GM18519 (cell line): ENCODE measurements at regions not wholly inside any gene's neighbourhood (a gene's known extent, or its start where the extent isn't known, plus 50 kb on each side); places are given as distances from the start of the nearest gene placed in this dataset.

ENCODE experiments used
- ATAC-seq: cut with Tn5 transposase; IDR thresholded peaks from one replicate; pipeline ENCODE4 v1.9.1; 2021; ENCODE audit warnings: mild to moderate bottlenecking, moderate library complexity; ENCODE audit not compliant: unreplicated experiment, low FRiP score

DNA sequence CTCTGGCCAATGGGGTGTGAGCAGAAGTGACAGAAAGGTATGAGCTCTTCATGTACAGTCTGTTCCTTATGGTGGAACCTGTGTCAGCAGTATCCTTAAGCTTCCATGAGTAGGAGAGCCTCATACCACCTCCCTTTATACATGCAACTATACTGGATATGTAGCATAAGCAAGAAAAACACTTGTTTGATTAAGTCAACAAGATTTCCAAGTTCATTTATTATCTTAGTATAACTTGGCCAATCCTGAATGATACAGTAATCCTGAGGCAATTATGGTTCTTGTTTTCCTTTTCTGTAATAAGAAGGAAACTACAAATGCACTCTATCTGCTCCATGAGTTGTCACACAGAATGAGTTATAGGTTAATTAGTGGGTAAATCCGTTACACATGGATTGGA, 409.6 kb upstream of the ID4 start:
- no peak for ATAC-seq

DNA sequence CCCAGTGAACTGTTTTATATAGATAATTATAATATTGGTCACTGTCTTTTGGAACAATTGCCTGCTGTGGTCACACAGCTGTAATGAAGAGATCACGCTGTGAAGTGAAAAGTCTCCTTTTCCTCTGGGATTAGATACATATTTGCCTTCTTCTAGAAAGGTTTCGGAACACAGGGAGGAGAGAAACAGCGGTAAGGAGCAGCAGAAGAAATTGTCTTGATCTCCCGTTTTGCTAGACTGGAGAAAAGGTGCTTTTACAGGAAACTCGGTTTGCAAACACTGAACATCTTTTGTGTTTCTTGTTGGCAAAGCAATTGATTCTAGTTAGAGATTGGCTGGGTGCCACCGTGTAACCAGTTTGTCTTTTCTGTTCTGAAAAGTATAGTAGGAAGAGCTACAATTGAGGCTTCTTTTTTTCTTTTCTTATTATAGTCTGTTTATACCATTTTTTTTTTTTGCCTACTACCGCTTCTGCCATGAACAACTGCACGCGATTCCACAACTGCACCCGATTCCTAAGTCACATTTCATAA, 404.1 kb upstream of the ID4 start:
- ATAC-seq, result no peak

DNA sequence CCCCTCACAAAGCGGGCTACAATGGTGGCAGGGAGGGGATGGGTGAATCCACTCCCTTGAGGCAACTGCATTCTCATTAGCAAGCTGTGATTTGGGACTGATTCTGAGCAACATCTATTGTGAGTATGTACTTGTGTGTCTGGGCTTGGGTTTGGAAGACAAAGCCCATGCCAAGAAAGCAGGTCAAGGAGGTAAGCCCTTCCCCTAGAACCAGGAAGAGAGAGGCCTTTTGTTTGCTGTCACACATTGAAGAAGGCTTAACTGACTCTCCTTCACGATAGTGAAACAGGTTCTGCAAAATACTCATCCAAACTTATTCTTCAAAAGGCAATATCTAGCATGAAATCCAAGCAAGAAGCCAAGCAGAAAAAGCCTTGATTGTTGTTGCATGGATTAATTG, 403.1 kb upstream of the ID4 start:
- ATAC-seq, result no peak

DNA sequence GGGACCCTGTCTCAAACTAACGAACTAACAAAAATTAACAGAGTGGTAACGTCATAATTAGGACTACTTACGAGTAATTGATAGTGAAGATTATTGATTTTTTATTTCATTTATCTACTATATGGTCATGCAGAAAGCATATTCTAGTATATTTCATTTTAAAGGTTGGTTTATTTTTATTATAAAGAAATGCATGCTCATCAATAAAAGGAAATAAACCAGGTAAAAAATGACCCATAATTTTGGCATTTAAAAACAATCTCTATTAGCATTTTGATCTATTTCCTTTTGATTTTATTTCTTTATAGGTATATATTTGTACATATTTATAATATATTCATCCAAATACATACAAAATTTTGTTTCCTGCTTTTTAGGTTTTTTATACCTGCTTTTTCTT, 401.4 kb upstream of the ID4 start:
- no peak for ATAC-seq

DNA sequence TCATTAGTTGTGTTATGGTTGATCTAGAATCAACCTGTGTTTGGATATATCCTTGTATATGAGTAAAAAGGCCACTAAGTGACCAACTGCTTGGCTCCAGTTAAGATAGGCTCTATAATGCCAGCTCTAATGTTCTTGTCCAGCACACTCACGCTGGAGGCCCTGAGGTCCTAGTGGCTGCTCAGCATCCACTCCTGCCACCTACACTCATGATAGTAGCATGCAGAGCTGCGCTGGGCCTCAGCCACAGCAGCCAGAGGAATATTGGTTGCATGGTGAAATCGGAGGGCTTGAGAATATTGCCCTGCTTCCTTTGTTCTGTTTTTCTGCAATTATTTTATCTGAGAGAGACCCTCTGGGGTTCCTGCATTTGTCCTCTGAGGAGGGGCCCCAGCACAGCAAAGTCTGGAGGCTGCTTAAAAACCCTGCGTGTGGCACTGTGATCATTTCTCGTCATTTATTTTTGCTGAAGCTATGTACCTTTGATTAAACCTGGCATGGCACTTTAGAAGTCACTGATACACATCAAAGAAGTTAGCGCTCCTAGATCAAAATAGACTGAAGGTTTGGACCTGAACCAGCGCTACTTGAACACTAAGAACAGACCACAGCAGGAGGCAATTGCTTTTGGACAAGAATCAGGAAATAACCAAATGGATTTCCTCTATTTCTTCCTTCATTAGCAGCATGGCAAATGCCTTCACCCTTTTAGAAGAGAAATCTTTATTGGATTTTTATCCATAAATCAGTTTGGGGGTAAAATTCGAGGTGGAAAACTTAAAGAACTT, 398.4 kb upstream of the ID4 start:
- no peak for ATAC-seq

DNA sequence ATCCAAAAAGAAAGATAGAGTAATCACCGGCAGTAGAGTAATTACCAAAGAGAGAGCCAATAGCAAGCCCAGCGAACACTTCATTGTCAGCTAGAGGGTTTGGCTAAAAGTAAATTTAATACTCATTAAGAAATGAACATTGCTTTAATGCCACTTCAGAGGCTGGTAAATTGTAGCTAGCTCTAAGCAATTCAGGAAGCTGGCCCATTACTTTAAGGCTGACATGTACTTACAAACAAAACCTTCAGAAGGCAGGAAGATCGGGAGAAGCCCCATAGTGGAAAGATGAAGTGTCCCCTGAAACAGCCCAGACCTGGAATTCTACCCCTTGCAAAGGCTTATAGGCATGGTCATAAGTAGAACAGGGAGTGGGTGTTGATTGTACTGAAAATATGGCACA, 396.6 kb upstream of the ID4 start:
- ATAC-seq, result no peak

DNA sequence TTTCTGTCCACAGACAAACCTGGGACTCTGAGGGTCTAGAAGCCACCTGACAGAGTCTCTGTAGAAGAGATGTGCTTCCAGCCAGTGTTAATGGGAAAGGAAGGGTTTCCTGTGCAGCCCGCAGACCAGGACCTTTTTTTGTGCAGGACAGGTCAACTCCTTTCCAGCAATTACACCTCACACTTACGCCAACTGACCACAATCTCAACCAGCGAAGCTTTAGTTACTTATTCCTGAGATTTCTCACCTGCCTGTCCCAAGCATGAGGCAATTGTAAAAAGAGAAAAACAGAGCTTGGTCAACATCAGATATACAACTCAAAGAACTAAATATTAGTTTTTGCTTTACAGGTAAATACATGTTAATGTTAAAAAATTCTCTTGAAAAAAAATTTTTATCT, 393.8 kb upstream of the ID4 start:
- ATAC-seq, result no peak

DNA sequence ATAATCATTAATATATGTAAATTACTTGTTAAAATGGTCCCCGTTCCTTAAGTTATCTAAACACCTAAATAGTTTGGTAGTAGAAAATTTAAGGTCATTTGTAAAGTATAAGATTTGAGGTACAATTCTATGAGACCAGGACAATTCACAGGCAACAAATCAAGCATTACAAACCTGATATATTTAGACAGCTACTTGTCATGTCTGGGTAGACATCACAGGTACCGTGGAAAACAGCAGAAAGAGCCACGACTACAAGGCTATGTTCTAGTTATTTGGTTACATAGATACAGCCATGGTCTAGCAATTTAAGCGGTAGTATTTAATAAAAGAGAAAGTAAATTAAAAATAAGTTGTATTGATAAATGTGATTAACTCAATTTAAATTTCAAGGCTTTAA, 393.1 kb upstream of the ID4 start:
- no peak for ATAC-seq

DNA sequence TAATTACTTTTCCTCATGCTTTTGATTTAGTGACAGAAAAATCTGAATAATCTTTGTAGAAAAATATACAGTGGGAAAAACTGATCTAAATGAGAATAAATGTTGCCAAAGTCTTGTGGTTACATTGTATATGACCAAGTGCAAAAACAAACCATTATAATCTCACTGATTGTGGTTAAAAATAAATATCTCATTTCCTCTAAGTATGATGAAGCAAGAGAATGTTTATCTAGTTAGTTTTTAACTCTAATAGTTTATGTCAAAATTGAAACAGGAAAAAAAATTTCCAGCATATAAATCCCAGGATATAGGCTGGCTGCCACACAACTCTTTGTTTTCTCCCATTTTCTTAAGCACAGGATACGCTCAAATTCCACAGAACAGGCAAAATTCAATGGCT, 392.7 kb upstream of the ID4 start:
- ATAC-seq, result no peak

DNA sequence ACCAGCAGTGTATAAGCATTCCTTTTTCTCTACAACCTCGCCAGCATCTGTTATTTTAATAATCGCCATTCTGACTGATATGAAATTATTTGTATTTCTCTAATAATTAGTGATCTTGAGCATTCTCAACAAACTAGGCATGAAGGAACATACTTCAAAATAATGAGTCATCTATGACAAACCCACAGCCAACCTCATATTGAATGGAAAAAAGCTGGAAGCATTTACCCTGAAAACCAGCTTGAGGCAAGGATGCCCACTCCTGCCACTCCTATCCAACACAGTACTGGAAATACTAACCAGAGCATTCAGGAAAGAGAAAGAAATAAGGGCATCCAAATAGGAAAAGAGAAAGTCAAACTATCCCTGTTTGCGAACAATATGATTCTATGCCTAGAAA, 390.6 kb upstream of the ID4 start:
- no peak for ATAC-seq

DNA sequence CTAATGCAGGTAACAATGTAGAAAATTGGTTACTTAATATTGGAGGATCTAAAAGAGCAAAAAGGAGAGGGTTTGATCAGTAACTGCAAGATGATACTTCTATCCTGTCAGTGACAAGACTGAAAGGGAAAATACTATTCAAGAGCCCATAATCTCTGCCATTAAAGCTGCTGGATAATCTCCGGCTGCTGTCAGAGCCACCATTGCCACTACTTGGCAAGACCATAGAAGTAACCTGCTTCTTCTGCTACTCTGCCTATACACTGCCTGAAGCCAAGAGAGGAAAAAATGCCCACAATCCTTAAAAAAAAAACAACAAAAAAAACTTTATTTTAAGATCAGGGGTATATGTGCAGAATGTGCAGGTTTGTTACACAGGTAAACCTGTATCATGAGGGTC, 386.5 kb upstream of the ID4 start:
- no peak for ATAC-seq

DNA sequence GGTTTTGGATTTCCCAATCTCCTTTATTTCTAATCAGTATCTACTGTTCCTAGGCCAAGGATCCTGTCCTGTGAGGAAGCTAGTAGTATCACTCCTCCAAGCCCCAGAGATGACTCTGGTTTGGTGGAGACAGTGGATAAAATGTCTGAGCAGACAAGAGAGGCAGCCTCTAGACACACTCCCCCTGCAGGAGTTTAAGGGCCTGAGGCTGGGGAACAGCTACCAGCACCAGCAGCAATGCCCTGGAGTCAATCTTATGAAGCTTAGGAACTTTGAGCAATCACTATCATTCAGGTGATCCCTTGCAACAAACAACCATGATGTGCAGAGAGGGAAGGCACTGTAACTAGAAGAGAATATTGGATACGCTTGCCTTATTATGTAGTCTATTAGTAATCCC, 384.7 kb upstream of the ID4 start:
- ATAC-seq, result no peak

DNA sequence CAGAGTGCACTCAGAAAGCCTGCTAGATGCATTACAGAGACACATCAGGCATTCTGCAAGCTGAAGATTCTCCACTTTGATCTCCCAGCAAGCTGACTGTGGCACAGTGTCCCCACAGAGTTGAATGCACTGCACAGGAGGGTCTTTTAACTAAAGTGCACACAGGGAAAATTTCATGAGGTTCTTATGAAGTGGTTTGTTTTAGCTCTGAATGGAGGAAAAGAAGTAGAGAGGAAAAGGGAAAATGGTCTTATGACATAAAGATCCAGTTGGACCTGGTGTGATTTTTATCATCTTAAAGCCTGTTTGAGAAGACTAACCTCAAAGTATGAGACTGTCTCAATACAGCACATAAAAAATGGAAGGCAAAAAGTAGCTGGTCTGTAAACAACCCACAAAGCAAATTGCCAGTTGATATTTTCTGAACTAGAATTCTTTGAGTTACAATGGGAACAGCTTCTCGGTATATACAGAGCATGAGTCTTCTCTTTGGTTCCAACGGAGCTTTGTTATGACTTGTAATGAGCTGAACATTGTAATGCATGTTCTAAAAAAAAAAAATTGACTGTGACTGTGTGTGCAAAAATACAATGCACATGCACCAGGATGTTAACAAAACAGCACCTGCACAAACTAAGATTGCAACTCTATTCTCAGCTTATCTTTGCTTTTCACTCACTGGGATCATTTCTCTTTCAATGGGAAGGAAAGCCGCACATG, 383.0 kb upstream of the ID4 start:
- no peak for ATAC-seq

DNA sequence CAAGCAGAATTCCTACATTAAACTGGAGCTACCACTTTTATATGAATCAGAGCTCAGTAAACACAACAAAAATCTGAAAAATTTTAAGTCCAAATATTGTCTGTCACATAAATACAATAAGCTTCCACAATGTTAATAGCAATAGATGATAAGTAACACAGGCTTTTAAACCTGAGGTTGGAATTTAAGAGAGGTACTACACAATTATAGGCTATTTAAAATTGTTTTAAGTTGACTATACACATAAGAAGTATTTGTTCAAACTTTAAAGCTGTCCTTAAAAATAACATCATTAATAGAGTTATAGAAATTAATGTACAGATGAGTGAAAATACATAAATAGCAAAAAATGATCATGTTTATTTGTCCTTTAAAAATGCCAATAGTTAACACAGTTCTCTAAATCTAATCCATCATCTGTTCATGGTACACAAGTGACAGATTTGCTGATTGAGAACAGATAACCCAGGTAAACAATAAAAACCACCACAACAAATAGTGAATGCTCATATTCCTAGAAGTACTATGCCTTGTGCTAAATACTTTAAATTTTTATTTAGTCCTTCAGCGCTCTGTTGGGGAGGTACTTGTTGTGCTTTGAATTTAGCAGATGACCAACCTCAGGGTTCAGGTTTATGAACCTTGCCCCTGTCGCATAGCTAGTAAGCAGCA, 382.3 kb upstream of the ID4 start:
- ATAC-seq, result no peak

DNA sequence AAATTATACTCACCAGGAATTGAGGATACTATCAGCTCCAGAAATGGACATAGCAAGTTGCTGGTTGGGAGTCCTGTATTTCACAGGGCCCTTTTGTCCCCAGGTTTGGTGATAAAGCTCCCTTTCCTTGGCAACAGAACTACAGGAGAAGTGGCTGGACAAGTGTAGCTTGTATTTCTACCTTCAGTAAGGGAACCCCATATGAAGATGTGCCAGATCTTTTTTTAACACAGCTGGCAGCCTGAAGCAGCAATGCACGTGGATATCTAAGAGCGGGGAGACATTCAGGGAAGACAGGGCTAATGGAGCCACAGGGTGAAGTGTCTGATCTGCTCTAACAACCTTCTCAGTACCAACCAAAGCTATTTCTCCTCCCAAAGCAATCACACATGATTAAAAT, 373.9 kb upstream of the ID4 start:
- no peak for ATAC-seq

DNA sequence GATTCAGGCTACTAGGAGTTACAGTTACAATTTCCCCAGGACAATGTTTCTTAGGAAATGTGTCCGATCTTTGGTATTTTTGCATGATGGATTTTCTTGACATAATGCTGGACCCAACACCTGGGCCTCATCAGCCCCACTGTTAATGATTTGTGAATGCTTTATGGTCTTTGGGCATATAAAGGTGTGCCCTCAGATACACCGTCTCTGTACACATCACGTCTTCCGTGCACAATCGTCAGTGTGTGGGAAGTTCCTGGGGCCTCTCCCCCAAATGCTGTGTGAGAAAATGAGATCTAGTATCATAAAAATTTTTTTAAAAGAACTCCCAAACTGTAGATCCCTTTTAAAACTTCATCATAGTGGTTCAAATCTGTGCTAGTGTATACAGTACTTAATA, 373.2 kb upstream of the ID4 start:
- ATAC-seq, result no peak

DNA sequence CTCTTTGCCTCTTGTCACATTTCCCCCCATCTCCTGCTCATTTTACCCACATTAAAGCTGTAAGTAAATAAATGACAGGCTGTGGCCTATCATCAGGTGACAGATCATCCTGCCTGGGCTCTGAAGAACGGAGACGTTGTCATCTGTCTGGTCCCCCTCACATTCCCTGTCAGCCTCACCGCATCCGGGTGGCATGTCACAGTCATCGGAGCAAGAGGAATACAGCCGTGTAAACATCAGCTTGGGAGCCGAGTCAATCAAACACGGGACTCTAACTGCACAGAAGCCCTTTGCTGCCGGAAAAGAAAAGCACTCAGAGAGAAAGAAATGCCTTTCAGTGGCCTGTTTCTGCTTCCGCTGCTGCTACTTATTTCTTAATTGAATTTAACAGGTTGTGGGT, 371.9 kb upstream of the ID4 start:
- no peak for ATAC-seq

DNA sequence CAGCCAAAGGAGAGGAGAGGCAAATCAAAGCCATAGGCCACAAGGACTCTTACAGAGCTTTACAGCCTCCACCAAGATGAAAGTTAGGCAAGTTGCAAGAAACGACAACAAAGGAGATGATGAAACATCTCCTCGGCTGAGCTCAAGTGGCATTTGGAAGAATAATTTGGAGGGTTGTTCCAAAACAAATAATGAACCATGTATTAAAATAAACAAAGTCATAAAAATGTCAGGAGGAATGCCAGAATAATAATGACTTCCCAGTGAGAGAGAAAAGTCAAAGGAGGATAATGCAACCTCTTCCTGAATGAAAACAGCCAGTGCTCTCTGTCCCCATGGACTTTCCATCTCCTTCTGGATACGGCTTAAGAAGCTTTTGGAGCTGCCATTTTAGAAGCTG, 371.4 kb upstream of the ID4 start:
- no peak for ATAC-seq

DNA sequence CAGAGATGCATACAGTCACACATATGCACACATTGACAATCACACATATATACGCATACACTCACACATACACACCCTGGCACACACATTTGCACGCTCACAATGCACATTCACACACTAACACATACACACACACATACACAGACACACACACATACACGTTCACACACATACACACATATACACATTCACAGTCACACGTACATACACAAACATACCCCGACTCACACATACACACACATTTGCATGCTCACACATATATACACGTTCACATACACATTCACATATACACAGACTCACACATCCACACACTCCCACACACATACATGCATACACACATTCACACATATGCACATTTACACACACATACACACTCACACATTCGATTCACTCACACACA, 366.8 kb upstream of the ID4 start:
- no peak for ATAC-seq

DNA sequence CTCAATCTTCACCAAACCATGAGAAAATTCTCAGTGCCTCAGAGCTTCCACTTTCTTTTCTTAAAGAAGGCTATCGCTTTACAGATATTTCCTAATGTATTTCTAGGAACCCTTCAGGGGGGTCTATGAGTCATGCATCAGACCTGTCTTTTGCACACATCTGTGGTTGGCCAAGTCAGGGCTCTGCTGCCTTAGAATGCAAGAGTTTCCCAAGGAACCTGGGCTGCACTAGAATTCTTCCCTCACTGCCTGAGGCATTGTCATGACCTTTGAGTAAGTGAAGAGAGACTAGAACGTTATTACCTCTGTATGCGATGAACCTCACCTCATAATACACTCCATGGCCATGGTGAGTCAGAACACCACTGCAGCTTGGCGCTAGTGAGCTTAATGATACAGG, 365.0 kb upstream of the ID4 start:
- ATAC-seq, result no peak

DNA sequence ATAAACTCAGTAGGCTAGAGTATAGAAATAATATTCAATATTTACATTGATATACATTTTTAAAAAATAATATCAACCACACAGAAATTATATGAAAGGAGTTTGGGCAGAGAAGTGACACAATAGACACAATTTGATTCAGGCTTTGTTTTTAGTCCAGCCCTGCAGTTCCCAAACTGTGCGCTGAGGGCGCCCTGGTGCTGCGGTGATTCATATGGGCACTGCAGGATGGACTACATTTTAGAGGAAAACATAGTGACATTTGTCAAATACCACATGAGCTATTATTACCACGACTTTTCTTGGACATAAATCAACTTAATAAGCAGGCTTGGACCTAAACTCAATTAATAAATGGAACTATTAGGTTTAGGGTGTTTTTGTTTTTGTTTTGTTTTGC, 364.3 kb upstream of the ID4 start:
- no peak for ATAC-seq

DNA sequence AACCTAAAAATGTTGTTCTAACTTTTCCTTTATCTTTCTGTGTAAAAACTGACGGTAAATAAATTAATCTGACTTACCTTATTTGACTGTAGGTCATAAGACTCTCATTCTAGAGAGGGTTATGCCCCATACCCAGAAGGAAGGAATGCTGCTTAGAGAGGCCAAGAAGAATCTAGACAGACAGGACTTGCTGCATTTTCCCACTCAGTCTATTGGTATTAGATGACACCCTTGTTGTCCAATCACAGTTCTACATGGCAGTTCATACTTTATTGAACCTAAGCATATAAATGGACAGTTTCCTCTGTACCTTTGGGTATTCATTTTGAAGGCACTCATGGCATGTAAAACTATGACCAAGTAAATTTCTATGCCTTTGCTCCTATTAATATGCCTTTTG, 359.6 kb upstream of the ID4 start:
- no peak for ATAC-seq
